ENCODE measurements at regions not wholly inside any gene's neighbourhood (a gene's known extent, or its start where the extent isn't known, plus 50 kb on each side); places are given as distances from the start of the nearest gene placed in this dataset.

DNA sequence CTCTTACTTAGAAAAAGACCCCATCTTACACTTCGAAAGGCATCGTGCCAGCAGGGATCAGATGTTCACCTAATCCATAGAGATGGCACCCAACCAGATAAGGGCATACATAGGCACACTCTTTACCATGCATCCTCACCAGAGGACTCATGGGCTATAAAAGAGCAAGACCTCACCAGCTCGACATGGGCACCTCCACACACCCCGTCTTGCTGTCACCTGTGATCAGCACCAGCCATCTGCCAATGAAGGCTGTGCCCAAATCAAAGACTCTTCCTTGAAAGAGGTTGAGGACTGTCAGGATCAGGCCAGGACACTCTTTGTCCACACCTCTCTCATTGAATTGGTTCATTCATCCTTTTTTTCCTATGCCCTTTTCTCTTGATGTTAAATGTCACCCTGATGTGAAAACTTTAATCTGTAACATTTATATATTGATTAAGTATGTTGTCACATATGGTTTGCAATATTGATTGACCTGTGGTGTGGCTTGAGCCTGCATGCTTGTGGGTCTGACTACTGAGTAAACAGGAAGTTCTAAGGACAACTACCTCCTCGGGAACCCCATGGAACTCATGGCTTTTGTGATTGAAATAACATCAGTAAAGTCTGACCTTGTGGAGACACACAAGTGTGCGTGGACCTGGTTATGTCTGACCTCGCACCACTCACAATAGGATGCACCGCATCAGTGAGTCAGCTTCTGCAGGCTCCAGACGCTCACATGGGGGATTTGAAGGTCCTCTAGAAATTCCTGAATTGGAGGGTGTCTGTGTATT, 75.5 kb downstream of the HTR5A start:
- no peaks in the 10 kb centered on the region for H3K27me3 ChIP-seq (ENCODE audit: insufficient read depth, low read depth)
- H3K27ac ChIP-seq = no peak overlapping the region
- H3K79me2 ChIP-seq (ENCODE audit: insufficient read depth, low read depth) = no peaks in the 10 kb centered on the region
- no peaks in the 10 kb centered on the region for H4K20me1 ChIP-seq (ENCODE audit: insufficient read depth)
- no peak overlapping the region for H3K4me2 ChIP-seq
- no peaks in the 10 kb centered on the region for H3K36me3 ChIP-seq (ENCODE audit: insufficient read depth)
- H3K4me1 ChIP-seq (ENCODE audit: low read depth, poor library complexity, severe bottlenecking) = no peaks in the 10 kb centered on the region
- no peak overlapping the region for H3K9ac ChIP-seq
- TF ChIP-seq, protein P1, sequence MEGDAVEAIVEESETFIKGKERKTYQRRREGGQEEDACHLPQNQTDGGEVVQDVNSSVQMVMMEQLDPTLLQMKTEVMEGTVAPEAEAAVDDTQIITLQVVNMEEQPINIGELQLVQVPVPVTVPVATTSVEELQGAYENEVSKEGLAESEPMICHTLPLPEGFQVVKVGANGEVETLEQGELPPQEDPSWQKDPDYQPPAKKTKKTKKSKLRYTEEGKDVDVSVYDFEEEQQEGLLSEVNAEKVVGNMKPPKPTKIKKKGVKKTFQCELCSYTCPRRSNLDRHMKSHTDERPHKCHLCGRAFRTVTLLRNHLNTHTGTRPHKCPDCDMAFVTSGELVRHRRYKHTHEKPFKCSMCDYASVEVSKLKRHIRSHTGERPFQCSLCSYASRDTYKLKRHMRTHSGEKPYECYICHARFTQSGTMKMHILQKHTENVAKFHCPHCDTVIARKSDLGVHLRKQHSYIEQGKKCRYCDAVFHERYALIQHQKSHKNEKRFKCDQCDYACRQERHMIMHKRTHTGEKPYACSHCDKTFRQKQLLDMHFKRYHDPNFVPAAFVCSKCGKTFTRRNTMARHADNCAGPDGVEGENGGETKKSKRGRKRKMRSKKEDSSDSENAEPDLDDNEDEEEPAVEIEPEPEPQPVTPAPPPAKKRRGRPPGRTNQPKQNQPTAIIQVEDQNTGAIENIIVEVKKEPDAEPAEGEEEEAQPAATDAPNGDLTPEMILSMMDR (conservative IDR thresholded peaks at IDR 0.05; ENCODE audit: low read depth, low read length) = no peak
- no peak overlapping the region for H3K4me3 ChIP-seq (IDR thresholded peaks at IDR 0.05; ENCODE audit: insufficient read depth, low read depth, low read length)
- no peak overlapping the region for H2AFZ ChIP-seq (ENCODE audit: low read depth)

DNA sequence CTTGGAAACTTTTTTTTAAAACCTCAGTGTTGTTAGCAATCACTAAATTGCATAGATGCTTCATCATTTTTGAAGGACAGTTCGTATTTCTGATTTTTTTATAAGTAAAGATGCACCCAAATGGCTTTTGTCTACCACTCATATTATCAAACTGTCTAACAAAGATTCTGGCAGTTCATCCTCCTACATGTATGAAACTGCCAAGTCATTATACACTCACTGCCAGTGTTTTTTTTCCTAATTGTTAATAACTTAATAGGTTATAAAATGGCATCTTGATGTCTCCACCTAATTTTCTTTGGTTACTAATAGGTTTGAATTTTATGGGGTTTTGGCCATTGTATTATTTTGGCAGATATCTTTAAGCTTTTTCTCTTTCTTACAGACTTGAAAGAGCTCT, 77.0 kb downstream of the HTR5A start:
- Histone ChIP-seq H3K27me3 (ENCODE audit: insufficient read depth, low read depth) (no peaks in the 10 kb centered on the region), H3K79me2 (ENCODE audit: insufficient read depth, low read depth) (no peaks in the 10 kb centered on the region), H2AFZ (ENCODE audit: low read depth) (no peak overlapping the region), H3K4me3 (IDR thresholded peaks at IDR 0.05; ENCODE audit: insufficient read depth, low read depth, low read length) (no peak overlapping the region), H3K4me1 (ENCODE audit: low read depth, poor library complexity, severe bottlenecking) (no peaks in the 10 kb centered on the region), H3K4me2 (no peak overlapping the region), H3K9ac (no peak overlapping the region), H3K27ac (no peak overlapping the region), H4K20me1 (ENCODE audit: insufficient read depth) (no peaks in the 10 kb centered on the region), H3K36me3 (ENCODE audit: insufficient read depth) (no peaks in the 10 kb centered on the region)
- TF ChIP-seq, protein P1 (conservative IDR thresholded peaks at IDR 0.05; ENCODE audit: low read depth, low read length) = no peak

DNA sequence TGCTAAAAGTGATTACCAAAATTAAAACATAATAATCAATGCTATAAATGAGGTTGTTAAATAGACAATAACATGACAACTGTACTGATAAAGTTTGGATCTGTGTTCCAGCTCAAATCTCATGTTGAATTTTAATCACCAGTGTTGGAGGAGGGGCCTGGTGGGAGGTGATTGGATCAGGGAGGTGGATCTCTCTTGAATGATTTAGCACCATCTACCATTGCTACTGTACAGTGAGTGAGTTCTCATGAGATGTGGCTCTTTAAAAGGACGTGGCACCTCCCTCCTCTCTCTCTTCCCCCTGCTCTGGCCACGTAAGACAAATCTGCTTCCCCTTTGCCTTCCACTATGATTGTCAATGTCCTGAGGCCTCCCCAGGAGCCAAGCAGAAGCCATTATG, 77.5 kb downstream of the HTR5A start:
- no peaks in the 10 kb centered on the region for H4K20me1 ChIP-seq (ENCODE audit: insufficient read depth)
- H3K36me3 ChIP-seq (ENCODE audit: insufficient read depth) = no peaks in the 10 kb centered on the region
- H3K4me3 ChIP-seq (IDR thresholded peaks at IDR 0.05; ENCODE audit: insufficient read depth, low read depth, low read length) = no peak overlapping the region
- H3K4me1 ChIP-seq (ENCODE audit: low read depth, poor library complexity, severe bottlenecking) = no peaks in the 10 kb centered on the region
- H3K9ac ChIP-seq = no peak overlapping the region
- no peaks in the 10 kb centered on the region for H3K79me2 ChIP-seq (ENCODE audit: insufficient read depth, low read depth)
- H2AFZ ChIP-seq (ENCODE audit: low read depth) = no peak overlapping the region
- H3K4me2 ChIP-seq = no peak overlapping the region
- TF ChIP-seq, protein P1 (conservative IDR thresholded peaks at IDR 0.05; ENCODE audit: low read depth, low read length) = no peak
- H3K27ac ChIP-seq = no peak overlapping the region
- H3K27me3 ChIP-seq (ENCODE audit: insufficient read depth, low read depth) = no peaks in the 10 kb centered on the region

DNA sequence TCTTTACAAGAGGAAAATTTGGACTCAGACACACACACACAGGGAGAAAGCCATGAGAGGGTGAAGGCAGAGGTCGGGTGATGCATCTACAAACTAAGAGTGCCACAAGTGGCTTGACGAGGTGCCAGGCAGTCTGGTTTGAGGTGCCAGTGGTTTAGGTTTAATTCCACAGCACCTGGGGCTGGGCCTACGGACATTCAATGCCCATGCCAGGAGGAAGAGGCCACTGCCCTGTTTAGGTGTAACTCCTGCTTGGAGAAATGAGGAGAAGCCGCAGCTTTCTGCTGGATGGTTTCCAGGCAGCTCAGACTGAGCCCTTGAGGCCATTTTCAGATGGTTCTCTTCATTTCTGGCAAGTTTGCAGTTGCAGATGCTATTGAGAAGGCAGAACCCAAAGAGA, 83.6 kb downstream of the HTR5A start:
- H3K79me2 ChIP-seq (ENCODE audit: insufficient read depth, low read depth) = no peaks in the 10 kb centered on the region
- H3K36me3 ChIP-seq (ENCODE audit: insufficient read depth) = no peaks in the 10 kb centered on the region
- no peaks in the 10 kb centered on the region for H3K27me3 ChIP-seq (ENCODE audit: insufficient read depth, low read depth)
- H3K4me3 ChIP-seq (IDR thresholded peaks at IDR 0.05; ENCODE audit: insufficient read depth, low read depth, low read length) = no peak overlapping the region
- no peaks in the 10 kb centered on the region for H3K4me1 ChIP-seq (ENCODE audit: low read depth, poor library complexity, severe bottlenecking)
- TF ChIP-seq, protein P1 (conservative IDR thresholded peaks at IDR 0.05; ENCODE audit: low read depth, low read length) = no peak
- no peaks in the 10 kb centered on the region for H4K20me1 ChIP-seq (ENCODE audit: insufficient read depth)
- no peak overlapping the region for H2AFZ ChIP-seq (ENCODE audit: low read depth)
- no peak overlapping the region for H3K27ac ChIP-seq
- H3K4me2 ChIP-seq = no peak overlapping the region
- H3K9ac ChIP-seq = no peak overlapping the region

Measured in KMS-11 (cell line).